ENCODE measurements at regions not wholly inside any gene's neighbourhood (a gene's known extent, or its start where the extent isn't known, plus 50 kb on each side); places are given as distances from the start of the nearest gene placed in this dataset.

DNA sequence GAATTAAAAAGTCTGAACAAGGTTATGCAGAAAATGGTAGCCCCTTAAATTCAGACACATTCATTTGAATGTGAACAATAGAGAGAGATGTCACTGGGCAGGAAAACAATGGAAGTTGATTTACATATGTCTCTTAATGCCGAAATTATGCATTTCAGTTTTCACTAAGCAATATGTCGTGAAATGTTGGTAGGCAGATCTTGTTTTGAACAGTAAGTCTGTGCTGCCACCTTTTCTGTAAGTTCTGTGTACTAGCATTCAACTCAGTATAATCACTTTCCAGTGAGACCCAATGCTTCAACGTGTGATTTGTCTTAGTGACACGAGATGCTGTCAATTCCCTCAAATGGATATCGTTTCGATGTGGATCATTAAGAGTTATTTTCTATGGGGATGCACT, 222.7 kb upstream of the VCX3A start:
- Histone ChIP-seq H3K4me3 (ENCODE audit: low read length) (no peak overlapping the region), H3K4me1 (ENCODE audit: low read length) (no peaks in the 10 kb centered on the region), H3K79me2 (ENCODE audit: low read length) (no peaks in the 10 kb centered on the region), H3K36me3 (replicated peaks; ENCODE audit: low read depth, low read length) (no peaks in the 10 kb centered on the region), H3K4me2 (ENCODE audit: low read length) (no peak overlapping the region), H4K20me1 (ENCODE audit: insufficient read depth, low read length) (no peaks in the 10 kb centered on the region), H3K27me3 (ENCODE audit: low read depth, low read length) (no peaks in the 10 kb centered on the region), H2AFZ (ENCODE audit: low read depth, low read length) (no peak overlapping the region), H3K27ac (ENCODE audit: low read length) (no peak overlapping the region), H3K9ac (ENCODE audit: low read length) (no peak overlapping the region), H3K9me3 (ENCODE audit: insufficient read depth, low read length) (no peaks in the 10 kb centered on the region)
- TF ChIP-seq, protein P1, sequence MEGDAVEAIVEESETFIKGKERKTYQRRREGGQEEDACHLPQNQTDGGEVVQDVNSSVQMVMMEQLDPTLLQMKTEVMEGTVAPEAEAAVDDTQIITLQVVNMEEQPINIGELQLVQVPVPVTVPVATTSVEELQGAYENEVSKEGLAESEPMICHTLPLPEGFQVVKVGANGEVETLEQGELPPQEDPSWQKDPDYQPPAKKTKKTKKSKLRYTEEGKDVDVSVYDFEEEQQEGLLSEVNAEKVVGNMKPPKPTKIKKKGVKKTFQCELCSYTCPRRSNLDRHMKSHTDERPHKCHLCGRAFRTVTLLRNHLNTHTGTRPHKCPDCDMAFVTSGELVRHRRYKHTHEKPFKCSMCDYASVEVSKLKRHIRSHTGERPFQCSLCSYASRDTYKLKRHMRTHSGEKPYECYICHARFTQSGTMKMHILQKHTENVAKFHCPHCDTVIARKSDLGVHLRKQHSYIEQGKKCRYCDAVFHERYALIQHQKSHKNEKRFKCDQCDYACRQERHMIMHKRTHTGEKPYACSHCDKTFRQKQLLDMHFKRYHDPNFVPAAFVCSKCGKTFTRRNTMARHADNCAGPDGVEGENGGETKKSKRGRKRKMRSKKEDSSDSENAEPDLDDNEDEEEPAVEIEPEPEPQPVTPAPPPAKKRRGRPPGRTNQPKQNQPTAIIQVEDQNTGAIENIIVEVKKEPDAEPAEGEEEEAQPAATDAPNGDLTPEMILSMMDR (IDR thresholded peaks at IDR 0.05; ENCODE audit: low read depth, low read length): no peak
- no peak for TF ChIP-seq EZH2phosphoT487 (IDR thresholded peaks at IDR 0.05; ENCODE audit: low read depth)

DNA sequence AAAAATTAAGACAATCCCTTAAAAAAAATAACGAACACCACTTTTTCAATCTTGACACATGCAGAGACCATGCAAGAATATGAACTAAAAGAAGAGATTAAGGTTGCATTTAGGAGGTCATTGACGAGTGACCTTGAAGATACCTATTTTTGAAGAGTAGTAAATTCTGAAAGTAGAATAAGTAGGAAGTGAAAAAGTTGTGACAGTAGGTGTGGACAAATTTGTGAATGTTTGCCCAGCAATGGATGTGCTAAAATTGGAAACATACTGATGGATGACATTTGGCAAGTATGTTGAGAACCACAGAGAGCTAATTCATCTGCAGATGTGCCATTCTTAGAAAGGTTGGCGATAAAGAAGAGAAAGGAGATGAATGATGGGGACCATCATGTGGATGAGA, 213.7 kb upstream of the VCX3A start:
- no peaks in the 10 kb centered on the region for H3K4me1 ChIP-seq (ENCODE audit: low read length)
- no peak overlapping the region for H3K9ac ChIP-seq (ENCODE audit: low read length)
- H3K36me3 ChIP-seq (replicated peaks; ENCODE audit: low read depth, low read length): no peaks in the 10 kb centered on the region
- no peak overlapping the region for H3K4me2 ChIP-seq (ENCODE audit: low read length)
- no peak overlapping the region for H3K4me3 ChIP-seq (ENCODE audit: low read length)
- no peaks in the 10 kb centered on the region for H4K20me1 ChIP-seq (ENCODE audit: insufficient read depth, low read length)
- no peak for TF ChIP-seq EZH2phosphoT487 (IDR thresholded peaks at IDR 0.05; ENCODE audit: low read depth)
- TF ChIP-seq, protein P1 (IDR thresholded peaks at IDR 0.05; ENCODE audit: low read depth, low read length): no peak
- no peak overlapping the region for H3K27ac ChIP-seq (ENCODE audit: low read length)
- no peaks in the 10 kb centered on the region for H3K9me3 ChIP-seq (ENCODE audit: insufficient read depth, low read length)
- no peak overlapping the region for H2AFZ ChIP-seq (ENCODE audit: low read depth, low read length)
- H3K27me3 ChIP-seq (ENCODE audit: low read depth, low read length): no peaks in the 10 kb centered on the region
- H3K79me2 ChIP-seq (ENCODE audit: low read length): no peaks in the 10 kb centered on the region

DNA sequence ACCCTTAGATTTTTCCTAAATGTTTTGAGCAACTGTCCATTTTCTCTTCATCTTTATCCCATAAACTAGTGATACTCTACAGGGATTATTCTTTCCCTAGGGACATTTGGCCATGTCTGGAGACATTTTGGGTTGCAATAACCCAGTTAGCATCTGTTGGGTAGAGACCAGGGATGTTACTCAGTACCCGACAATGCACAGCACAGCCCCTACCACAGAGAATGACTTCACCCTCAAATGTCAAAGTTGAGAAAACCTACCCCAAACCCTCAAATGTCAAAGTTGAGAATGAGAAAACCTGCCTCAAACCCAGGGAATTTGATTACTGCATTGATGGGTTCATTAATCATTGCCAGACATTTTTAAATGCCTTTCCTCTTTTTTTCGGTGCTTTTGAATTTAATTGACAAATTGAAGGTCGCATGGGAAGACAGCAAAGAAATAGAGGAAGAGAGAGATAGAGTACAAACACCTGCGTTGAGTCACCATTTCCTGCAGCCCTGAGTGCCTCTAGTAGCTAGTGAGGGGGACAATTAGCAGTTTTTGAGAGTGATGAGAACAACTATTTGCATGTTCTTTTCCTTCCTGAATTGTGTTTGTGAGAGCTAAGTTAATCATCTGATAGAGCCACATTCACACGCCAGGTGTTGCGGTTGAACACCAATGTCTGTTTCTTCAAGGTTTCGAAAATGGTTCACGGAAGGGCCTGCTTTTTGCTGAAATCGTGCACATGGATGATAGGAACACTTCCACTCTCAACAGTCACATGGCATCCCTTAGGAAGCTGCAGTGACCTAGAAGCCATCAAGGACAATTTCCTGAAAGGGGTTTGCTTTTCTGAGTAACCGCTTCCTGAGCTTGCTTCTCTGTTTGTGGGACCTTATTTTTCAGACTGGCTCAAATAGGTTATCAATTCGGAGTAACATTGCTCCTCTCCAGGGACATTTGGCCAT, 203.9 kb upstream of the VCX3A start:
- H3K4me1 ChIP-seq (ENCODE audit: low read length): no peaks in the 10 kb centered on the region
- H2AFZ ChIP-seq (ENCODE audit: low read depth, low read length): no peak overlapping the region
- no peak overlapping the region for H3K27ac ChIP-seq (ENCODE audit: low read length)
- H3K4me2 ChIP-seq (ENCODE audit: low read length): no peak overlapping the region
- H3K4me3 ChIP-seq (ENCODE audit: low read length): no peak overlapping the region
- no peaks in the 10 kb centered on the region for H3K36me3 ChIP-seq (replicated peaks; ENCODE audit: low read depth, low read length)
- no peaks in the 10 kb centered on the region for H3K27me3 ChIP-seq (ENCODE audit: low read depth, low read length)
- no peaks in the 10 kb centered on the region for H4K20me1 ChIP-seq (ENCODE audit: insufficient read depth, low read length)
- no peak for TF ChIP-seq EZH2phosphoT487 (IDR thresholded peaks at IDR 0.05; ENCODE audit: low read depth)
- TF ChIP-seq, protein P1 (IDR thresholded peaks at IDR 0.05; ENCODE audit: low read depth, low read length): no peak
- no peaks in the 10 kb centered on the region for H3K79me2 ChIP-seq (ENCODE audit: low read length)
- no peaks in the 10 kb centered on the region for H3K9me3 ChIP-seq (ENCODE audit: insufficient read depth, low read length)
- H3K9ac ChIP-seq (ENCODE audit: low read length): no peak overlapping the region

DNA sequence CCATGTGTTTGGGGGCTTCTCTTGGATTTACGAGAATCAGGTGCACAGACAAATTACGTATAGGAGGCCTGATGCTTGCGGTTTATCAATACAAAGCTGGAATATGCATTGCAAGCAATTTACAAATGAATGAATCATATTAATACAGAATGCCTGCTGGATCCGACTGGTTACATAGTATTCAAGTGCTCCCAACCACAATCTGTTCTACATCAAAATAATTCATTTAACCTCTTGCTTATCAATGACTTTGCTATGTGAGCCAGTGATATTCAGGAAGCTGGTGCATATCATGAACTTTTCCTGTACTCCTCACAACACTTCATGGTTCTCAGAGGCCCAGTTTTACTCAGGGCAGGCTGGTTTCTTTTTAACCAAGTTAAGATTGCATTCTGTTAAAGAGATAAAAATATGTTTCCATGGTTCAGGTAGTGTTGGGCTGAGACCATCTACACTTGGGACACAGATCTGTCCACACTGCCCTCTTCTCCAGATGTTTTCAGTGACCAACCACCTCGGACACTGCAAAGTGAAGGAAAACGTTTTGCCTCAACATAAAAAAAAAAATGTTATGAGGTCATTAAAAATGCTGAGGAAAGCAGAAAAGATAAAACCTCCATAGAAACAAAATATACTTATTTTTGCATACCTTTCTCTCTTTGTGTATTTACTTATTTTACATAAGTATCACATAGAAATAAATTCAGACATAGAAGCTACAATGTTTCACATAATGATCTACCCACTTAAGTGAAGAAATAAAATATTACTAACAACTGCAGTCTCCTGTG, 200.1 kb upstream of the VCX3A start:
- no peak overlapping the region for H3K4me2 ChIP-seq (ENCODE audit: low read length)
- H3K9ac ChIP-seq (ENCODE audit: low read length): no peak overlapping the region
- no peaks in the 10 kb centered on the region for H3K79me2 ChIP-seq (ENCODE audit: low read length)
- H3K9me3 ChIP-seq (ENCODE audit: insufficient read depth, low read length): no peaks in the 10 kb centered on the region
- H3K36me3 ChIP-seq (replicated peaks; ENCODE audit: low read depth, low read length): no peaks in the 10 kb centered on the region
- H4K20me1 ChIP-seq (ENCODE audit: insufficient read depth, low read length): no peaks in the 10 kb centered on the region
- H3K27me3 ChIP-seq (ENCODE audit: low read depth, low read length): no peaks in the 10 kb centered on the region
- no peaks in the 10 kb centered on the region for H3K4me1 ChIP-seq (ENCODE audit: low read length)
- no peak overlapping the region for H3K27ac ChIP-seq (ENCODE audit: low read length)
- TF ChIP-seq, protein P1 (IDR thresholded peaks at IDR 0.05; ENCODE audit: low read depth, low read length): no peak
- no peak for TF ChIP-seq EZH2phosphoT487 (IDR thresholded peaks at IDR 0.05; ENCODE audit: low read depth)
- H3K4me3 ChIP-seq (ENCODE audit: low read length): no peak overlapping the region
- no peak overlapping the region for H2AFZ ChIP-seq (ENCODE audit: low read depth, low read length)
